Tibial nerve (tissue), 3 donors: ENCODE measurements at regions not wholly inside any gene's neighbourhood (a gene's known extent, or its start where the extent isn't known, plus 50 kb on each side); places are given as distances from the start of the nearest gene placed in this dataset.

Experiments
- CTCF ChIP-seq, 5 experiments: fragments of 200-600 bp in 3 of 5; fragments of 450-650 bp in 2 of 5; sonication (generic) in 3 of 5; IDR thresholded peaks; one replicate each; pipeline ENCODE4 v1.5.1; 2016 to 2019; ENCODE audit warnings: antibody characterized with exemption in 5 of 5, mild to moderate bottlenecking in 3 of 5, moderate library complexity in 2 of 5
- POLR2A ChIP-seq, 2 donors: fragments of 450-650 bp; IDR thresholded peaks; one replicate each; pipeline ENCODE4 v1.6.1; 2017; ENCODE audit warnings: antibody characterized with exemption in 2 of 2, mild to moderate bottlenecking in 2 of 2, moderate library complexity in 2 of 2

GRCh38 chr2:51718881-51719280 lies 686.9 kb upstream of the NRXN1 start:
- TF ChIP-seq CTCF (IDR thresholded peaks at IDR 0.05) (no peak), POLR2A (IDR thresholded peaks at IDR 0.05) (no peak)
